ENCODE measurements at regions not wholly inside any gene's neighbourhood (a gene's known extent, or its start where the extent isn't known, plus 50 kb on each side); places are given as distances from the start of the nearest gene placed in this dataset.

DNA sequence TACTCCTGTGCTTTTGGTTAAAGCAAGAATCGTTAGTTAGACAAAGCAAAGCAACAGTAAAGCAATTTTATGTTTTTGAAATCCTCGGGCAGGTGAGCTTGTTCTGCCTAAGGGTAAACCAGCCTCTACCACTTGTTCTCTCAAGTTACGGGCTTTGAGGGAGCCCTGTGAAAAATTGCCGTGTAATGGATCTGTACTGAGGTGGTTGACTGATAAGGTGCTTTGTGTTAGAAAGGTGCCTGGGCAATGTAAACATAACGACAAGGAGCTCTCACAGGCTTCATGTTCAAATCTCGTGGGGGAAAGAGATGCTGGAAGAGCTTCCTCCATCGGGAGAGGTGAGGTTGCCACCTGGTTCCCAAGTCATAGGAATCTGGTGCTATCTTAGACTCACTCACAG lies 111.8 kb downstream of the TRAPPC11 start:
- POLR2A ChIA-PET, result no interaction called here
- TF ChIP-seq, protein P1, sequence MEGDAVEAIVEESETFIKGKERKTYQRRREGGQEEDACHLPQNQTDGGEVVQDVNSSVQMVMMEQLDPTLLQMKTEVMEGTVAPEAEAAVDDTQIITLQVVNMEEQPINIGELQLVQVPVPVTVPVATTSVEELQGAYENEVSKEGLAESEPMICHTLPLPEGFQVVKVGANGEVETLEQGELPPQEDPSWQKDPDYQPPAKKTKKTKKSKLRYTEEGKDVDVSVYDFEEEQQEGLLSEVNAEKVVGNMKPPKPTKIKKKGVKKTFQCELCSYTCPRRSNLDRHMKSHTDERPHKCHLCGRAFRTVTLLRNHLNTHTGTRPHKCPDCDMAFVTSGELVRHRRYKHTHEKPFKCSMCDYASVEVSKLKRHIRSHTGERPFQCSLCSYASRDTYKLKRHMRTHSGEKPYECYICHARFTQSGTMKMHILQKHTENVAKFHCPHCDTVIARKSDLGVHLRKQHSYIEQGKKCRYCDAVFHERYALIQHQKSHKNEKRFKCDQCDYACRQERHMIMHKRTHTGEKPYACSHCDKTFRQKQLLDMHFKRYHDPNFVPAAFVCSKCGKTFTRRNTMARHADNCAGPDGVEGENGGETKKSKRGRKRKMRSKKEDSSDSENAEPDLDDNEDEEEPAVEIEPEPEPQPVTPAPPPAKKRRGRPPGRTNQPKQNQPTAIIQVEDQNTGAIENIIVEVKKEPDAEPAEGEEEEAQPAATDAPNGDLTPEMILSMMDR (IDR thresholded peaks at IDR 0.05), result no peak
- TF ChIP-seq POLR2A (IDR thresholded peaks at IDR 0.05; ENCODE audit: low read length) (no peak), SMC3 (IDR thresholded peaks at IDR 0.05) (no peak), ZC3H11A (IDR thresholded peaks at IDR 0.05) (no peak), JUN (IDR thresholded peaks at IDR 0.05) (no peak), MYC (IDR thresholded peaks at IDR 0.05; ENCODE audit: borderline replicate concordance, low read length) (no peak), EHF (CRISPR knock-in tag; IDR thresholded peaks at IDR 0.05) (no peak), REST (IDR thresholded peaks at IDR 0.05) (no peak), SREBF2 (IDR thresholded peaks at IDR 0.05) (no peak), CBX2 (IDR thresholded peaks at IDR 0.05; ENCODE audit: borderline replicate concordance, low read depth) (no peak)
- TF ChIP-seq, protein P2, sequence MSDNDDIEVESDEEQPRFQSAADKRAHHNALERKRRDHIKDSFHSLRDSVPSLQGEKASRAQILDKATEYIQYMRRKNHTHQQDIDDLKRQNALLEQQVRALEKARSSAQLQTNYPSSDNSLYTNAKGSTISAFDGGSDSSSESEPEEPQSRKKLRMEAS (IDR thresholded peaks at IDR 0.05), result no peak
- WGBS (ENCODE audit: missing lambda C conversion rate), result 69% methylated on average over 7 of the region's 7 CpGs
- FAIRE-seq (no peak), DNase-seq (ENCODE audit: low read depth in 1 of 2, low spot score in 1 of 2) (no peak), ATAC-seq (no peak)
- CTCF ChIA-PET, result no interaction called here
- Histone ChIP-seq H3K9me3 (no peaks in the 10 kb centered on the region), H3K27ac (no peak overlapping the region), H3K4me1 (no peaks in the 10 kb centered on the region), H3K4me3 (no peak overlapping the region), H3K4me2 (no peak overlapping the region)

DNA sequence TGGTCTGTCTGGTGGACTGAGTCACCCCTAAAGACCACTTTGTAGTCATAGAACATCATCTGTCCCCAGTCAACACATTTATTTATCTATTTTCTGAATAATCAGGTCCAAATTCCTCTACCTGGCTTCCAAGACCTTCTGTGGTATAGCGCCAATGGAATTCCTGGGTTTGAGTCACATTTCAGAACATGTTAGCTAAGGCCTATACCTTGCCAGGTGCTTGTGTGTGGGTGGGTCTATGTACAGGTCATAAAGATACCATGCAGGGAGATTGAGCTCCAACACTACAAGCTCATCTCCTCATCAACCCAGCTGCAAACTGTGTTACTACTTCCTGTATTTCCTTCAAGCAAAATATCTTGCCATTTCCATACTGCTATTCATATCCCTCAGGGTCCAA lies 113.3 kb downstream of the TRAPPC11 start:
- POLR2A ChIA-PET, result interaction anchor here (0.7 kb wide), 1 partner anchor 94 kb away, joined by 5 read pairs; no protein-coding TSS in a partner anchor
- Histone ChIP-seq H3K4me1 (no peaks in the 10 kb centered on the region), H3K27ac (no peak overlapping the region), H3K4me3 (no peak overlapping the region), H3K9me3 (no peaks in the 10 kb centered on the region), H3K4me2 (no peak overlapping the region)
- DNase-seq (ENCODE audit: low read depth in 1 of 2, low spot score in 1 of 2), result no peak
- CTCF ChIA-PET, result no interaction called here
- ATAC-seq, result no peak
- no peak for FAIRE-seq
- TF ChIP-seq POLR2AphosphoS2 (conservative IDR thresholded peaks at IDR 0.05; ENCODE audit: low read length) (no peak), RARB (CRISPR knock-in tag; IDR thresholded peaks at IDR 0.05) (no peak), FOSL2 (IDR thresholded peaks at IDR 0.05) (no peak), FOSL2 (CRISPR knock-in tag; IDR thresholded peaks at IDR 0.05) (no peak), TP53 (CRISPR knock-in tag; IDR thresholded peaks at IDR 0.05) (no peak), CHD2 (IDR thresholded peaks at IDR 0.05; ENCODE audit: low read length, partially characterized antibody) (no peak), MAFK (IDR thresholded peaks at IDR 0.05; ENCODE audit: partially characterized antibody) (no peak), ZSCAN20 (CRISPR knock-in tag; IDR thresholded peaks at IDR 0.05) (no peak), MAZ (IDR thresholded peaks at IDR 0.05; ENCODE audit: borderline replicate concordance, low read depth, low read length) (no peak), NPAS2 (CRISPR knock-in tag; IDR thresholded peaks at IDR 0.05; ENCODE audit: borderline replicate concordance) (no peak), MYC (IDR thresholded peaks at IDR 0.05; ENCODE audit: borderline replicate concordance, low read length) (no peak), JUN (IDR thresholded peaks at IDR 0.05) (no peak), ESRRA (IDR thresholded peaks at IDR 0.05; ENCODE audit: borderline replicate concordance, low read length) (no peak), SREBF2 (IDR thresholded peaks at IDR 0.05) (no peak), HEYL (CRISPR knock-in tag; IDR thresholded peaks at IDR 0.05) (no peak), BHLHE40 (IDR thresholded peaks at IDR 0.05; ENCODE audit: low read depth, low read length) (no peak), RFX5 (IDR thresholded peaks at IDR 0.05) (no peak)
- TF ChIP-seq, protein P3, sequence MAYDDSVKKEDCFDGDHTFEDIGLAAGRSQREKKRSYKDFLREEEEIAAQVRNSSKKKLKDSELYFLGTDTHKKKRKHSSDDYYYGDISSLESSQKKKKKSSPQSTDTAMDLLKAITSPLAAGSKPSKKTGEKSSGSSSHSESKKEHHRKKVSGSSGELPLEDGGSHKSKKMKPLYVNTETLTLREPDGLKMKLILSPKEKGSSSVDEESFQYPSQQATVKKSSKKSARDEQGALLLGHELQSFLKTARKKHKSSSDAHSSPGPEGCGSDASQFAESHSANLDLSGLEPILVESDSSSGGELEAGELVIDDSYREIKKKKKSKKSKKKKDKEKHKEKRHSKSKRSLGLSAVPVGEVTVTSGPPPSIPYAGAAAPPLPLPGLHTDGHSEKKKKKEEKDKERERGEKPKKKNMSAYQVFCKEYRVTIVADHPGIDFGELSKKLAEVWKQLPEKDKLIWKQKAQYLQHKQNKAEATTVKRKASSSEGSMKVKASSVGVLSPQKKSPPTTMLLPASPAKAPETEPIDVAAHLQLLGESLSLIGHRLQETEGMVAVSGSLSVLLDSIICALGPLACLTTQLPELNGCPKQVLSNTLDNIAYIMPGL (CRISPR knock-in tag; IDR thresholded peaks at IDR 0.05; ENCODE audit: borderline replicate concordance), result no peak
- WGBS (ENCODE audit: missing lambda C conversion rate), result 81% methylated on average over 1 of the region's 1 CpG
